ENCODE measurements at regions not wholly inside any gene's neighbourhood (a gene's known extent, or its start where the extent isn't known, plus 50 kb on each side); places are given as distances from the start of the nearest gene placed in this dataset.

GRCh38 chr2:4828682-4829374 lies 863.4 kb upstream of the SOX11 start:
- H3K4me3 ChIP-seq (ENCODE audit: low read length): no peak overlapping the region
- DNase-seq (ENCODE audit: low read depth): no peak
- no peak for TF ChIP-seq CTCF (IDR thresholded peaks at IDR 0.05; ENCODE audit: insufficient read depth, low read depth, low read length, missing control alignments)

GRCh38 chr2:4831751-4832150 lies 860.4 kb upstream of the SOX11 start:
- no peak for TF ChIP-seq CTCF (IDR thresholded peaks at IDR 0.05; ENCODE audit: insufficient read depth, low read depth, low read length, missing control alignments)
- DNase-seq (ENCODE audit: low read depth): no peak
- H3K4me3 ChIP-seq (ENCODE audit: low read length): no peak overlapping the region

- no peak for DNase-seq (ENCODE audit: low read depth)
- H3K4me3 ChIP-seq (ENCODE audit: low read length): no peak overlapping the region
- no peak for TF ChIP-seq CTCF (IDR thresholded peaks at IDR 0.05; ENCODE audit: insufficient read depth, low read depth, low read length, missing control alignments)
Observed at GRCh38 chr2:4832642-4833041, 859.5 kb upstream of the SOX11 start.

GRCh38 chr2:4838626-4839025 lies 853.6 kb upstream of the SOX11 start:
- H3K4me3 ChIP-seq (ENCODE audit: low read length): no peak overlapping the region
- no peak for DNase-seq (ENCODE audit: low read depth)
- no peak for TF ChIP-seq CTCF (IDR thresholded peaks at IDR 0.05; ENCODE audit: insufficient read depth, low read depth, low read length, missing control alignments)

GRCh38 chr2:4840791-4841190 lies 851.4 kb upstream of the SOX11 start:
- H3K4me3 ChIP-seq (ENCODE audit: low read length): no peak overlapping the region
- TF ChIP-seq CTCF (IDR thresholded peaks at IDR 0.05; ENCODE audit: insufficient read depth, low read depth, low read length, missing control alignments): no peak
- DNase-seq (ENCODE audit: low read depth): no peak

GRCh38 chr2:4844881-4845280 lies 847.3 kb upstream of the SOX11 start:
- no peak overlapping the region for H3K4me3 ChIP-seq (ENCODE audit: low read length)
- no peak for TF ChIP-seq CTCF (IDR thresholded peaks at IDR 0.05; ENCODE audit: insufficient read depth, low read depth, low read length, missing control alignments)
- DNase-seq (ENCODE audit: low read depth): no peak

GRCh38 chr2:4862031-4862430 lies 830.2 kb upstream of the SOX11 start:
- no peak for TF ChIP-seq CTCF (IDR thresholded peaks at IDR 0.05; ENCODE audit: insufficient read depth, low read depth, low read length, missing control alignments)
- DNase-seq (ENCODE audit: low read depth): peak; percentile 90
- H3K4me3 ChIP-seq (ENCODE audit: low read length): no peak overlapping the region

Data from epithelial cell of esophagus (primary cell).